ENCODE measurements at regions not wholly inside any gene's neighbourhood (a gene's known extent, or its start where the extent isn't known, plus 50 kb on each side); places are given as distances from the start of the nearest gene placed in this dataset.
"Not testable (repeated sequence)": the region's sequence is repeated elsewhere in the genome, so short reads cannot be mapped to it uniquely, and the experiment has no call there.

GRCh38 chr13:80939581-80939980 lies 598.7 kb upstream of the SPRY2 start:
- Mint-ChIP-seq H3K27me3 (no peaks in the 10 kb centered on the region), H3K36me3 (ENCODE audit: low read depth) (no peaks in the 10 kb centered on the region), H3K27ac (no peak overlapping the region), H3K4me1 (no peaks in the 10 kb centered on the region), H3K9me3 (peaks cover 11% of the 10 kb centered on the region), H3K4me3 (no peak overlapping the region)
- ATAC-seq (ENCODE audit: low read depth), result no peak
- TF ChIP-seq, protein P1, sequence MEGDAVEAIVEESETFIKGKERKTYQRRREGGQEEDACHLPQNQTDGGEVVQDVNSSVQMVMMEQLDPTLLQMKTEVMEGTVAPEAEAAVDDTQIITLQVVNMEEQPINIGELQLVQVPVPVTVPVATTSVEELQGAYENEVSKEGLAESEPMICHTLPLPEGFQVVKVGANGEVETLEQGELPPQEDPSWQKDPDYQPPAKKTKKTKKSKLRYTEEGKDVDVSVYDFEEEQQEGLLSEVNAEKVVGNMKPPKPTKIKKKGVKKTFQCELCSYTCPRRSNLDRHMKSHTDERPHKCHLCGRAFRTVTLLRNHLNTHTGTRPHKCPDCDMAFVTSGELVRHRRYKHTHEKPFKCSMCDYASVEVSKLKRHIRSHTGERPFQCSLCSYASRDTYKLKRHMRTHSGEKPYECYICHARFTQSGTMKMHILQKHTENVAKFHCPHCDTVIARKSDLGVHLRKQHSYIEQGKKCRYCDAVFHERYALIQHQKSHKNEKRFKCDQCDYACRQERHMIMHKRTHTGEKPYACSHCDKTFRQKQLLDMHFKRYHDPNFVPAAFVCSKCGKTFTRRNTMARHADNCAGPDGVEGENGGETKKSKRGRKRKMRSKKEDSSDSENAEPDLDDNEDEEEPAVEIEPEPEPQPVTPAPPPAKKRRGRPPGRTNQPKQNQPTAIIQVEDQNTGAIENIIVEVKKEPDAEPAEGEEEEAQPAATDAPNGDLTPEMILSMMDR (IDR thresholded peaks at IDR 0.05), result no peak
- intact Hi-C loops (cut with micrococcal nuclease), result no loop called here
- DNase-seq, result no peak
- CTCF ChIA-PET, result no interaction called here
- POLR2A ChIA-PET, result no interaction called here

DNA sequence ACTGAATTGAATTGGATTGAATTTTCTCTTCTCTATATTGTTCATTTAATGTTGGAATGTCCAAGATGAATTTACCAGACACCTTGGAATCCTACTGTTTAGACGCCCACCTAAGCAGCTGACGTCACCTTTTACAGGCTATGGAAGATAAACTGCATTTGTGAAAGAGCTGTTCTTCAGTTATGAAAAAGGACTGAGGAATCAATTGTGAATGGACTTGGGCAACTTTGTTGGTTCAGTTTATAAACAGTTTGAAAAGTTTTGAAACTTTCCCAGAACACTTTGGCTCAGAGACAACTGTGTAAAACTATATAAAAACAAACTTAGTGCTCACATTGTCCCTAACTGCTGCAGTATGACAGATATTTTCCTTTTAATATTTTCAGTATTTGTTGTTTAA lies 590.8 kb upstream of the SPRY2 start:
- Mint-ChIP-seq H3K27ac (no peak overlapping the region), H3K27me3 (no peaks in the 10 kb centered on the region), H3K4me3 (no peak overlapping the region), H3K9me3 (peaks cover 6% of the 10 kb centered on the region), H3K4me1 (no peaks in the 10 kb centered on the region), H3K36me3 (ENCODE audit: low read depth) (no peaks in the 10 kb centered on the region)
- ATAC-seq (ENCODE audit: low read depth) (no peak), DNase-seq (no peak)
- intact Hi-C loops (cut with micrococcal nuclease), result no loop called here
- CTCF ChIA-PET, result no interaction called here
- POLR2A ChIA-PET, result no interaction called here
- TF ChIP-seq, protein P1 (IDR thresholded peaks at IDR 0.05), result no peak

DNA sequence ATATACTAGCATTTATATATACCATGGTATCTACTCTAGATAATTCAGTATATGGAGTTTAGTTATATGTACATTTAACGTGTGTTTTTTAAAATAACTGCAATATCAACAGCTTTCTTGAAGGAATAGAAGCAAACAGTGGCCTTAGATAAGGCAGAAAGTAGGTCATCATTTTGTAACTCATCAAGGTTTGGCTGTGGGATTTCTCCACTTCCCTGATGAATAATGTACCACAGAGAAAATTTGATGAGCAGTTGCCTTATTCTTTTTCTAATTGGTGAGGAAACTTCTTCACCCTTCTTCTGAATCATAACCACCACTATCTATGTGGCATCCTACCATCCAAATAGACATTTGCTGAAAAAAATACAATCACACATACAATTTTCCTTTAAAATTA lies 590.2 kb upstream of the SPRY2 start:
- Mint-ChIP-seq H3K27ac (no peak overlapping the region), H3K9me3 (peaks cover 6% of the 10 kb centered on the region), H3K4me3 (no peak overlapping the region), H3K4me1 (no peaks in the 10 kb centered on the region), H3K27me3 (no peaks in the 10 kb centered on the region), H3K36me3 (ENCODE audit: low read depth) (no peaks in the 10 kb centered on the region)
- TF ChIP-seq, protein P1 (IDR thresholded peaks at IDR 0.05), result no peak
- ChIA-PET CTCF (no interaction called here), POLR2A (no interaction called here)
- intact Hi-C loops (cut with micrococcal nuclease), result no loop called here
- no peak for ATAC-seq (ENCODE audit: low read depth)
- DNase-seq, result no peak

GRCh38 chr13:80928241-80928640 lies 587.3 kb upstream of the SPRY2 start:
- Mint-ChIP-seq H3K4me1 (no peaks in the 10 kb centered on the region), H3K27me3 (no peaks in the 10 kb centered on the region), H3K4me3 (no peak overlapping the region), H3K27ac (no peak overlapping the region), H3K9me3 (peaks cover 5% of the 10 kb centered on the region), H3K36me3 (ENCODE audit: low read depth) (no peaks in the 10 kb centered on the region)
- TF ChIP-seq, protein P1 (IDR thresholded peaks at IDR 0.05), result no peak
- intact Hi-C loops (cut with micrococcal nuclease), result no loop called here
- DNase-seq (no peak), ATAC-seq (ENCODE audit: low read depth) (no peak)
- ChIA-PET CTCF (no interaction called here), POLR2A (no interaction called here)

- POLR2A ChIA-PET, H3K4me3 Mint-ChIP-seq, CTCF ChIA-PET: not testable (repeated sequence)
Measured at GRCh38 chr13:80926024-80926423, 585.1 kb upstream of the SPRY2 start.

DNA sequence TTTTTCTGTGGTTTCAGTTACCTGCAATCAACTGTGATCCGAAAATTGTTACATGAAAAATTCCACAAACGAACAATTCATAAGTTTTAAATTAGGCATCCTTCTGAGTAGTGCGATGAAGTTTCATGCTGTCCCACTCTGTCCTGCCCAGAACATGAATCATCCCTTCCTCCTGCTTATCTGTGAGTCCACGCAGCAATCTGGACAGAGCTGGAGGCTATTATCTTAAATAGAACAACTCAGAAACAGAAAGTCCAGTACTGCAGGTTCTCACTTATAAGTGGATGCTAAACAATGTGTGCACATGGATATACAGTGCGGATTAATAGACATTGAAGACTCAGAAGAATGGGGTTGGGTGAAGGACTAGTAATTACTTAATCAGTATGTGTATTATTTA lies 583.7 kb upstream of the SPRY2 start:
- CTCF ChIA-PET, result no interaction called here
- Mint-ChIP-seq H3K4me1 (no peaks in the 10 kb centered on the region), H3K36me3 (ENCODE audit: low read depth) (no peaks in the 10 kb centered on the region), H3K9me3 (no peaks in the 10 kb centered on the region), H3K27ac (no peak overlapping the region), H3K4me3 (no peak overlapping the region), H3K27me3 (no peaks in the 10 kb centered on the region)
- intact Hi-C loops (cut with micrococcal nuclease), result no loop called here
- POLR2A ChIA-PET, result no interaction called here
- TF ChIP-seq, protein P1 (IDR thresholded peaks at IDR 0.05), result no peak
- DNase-seq (no peak), ATAC-seq (ENCODE audit: low read depth) (no peak)

More at GRCh38 chr13:80926024-80926423, 585.1 kb upstream of the SPRY2 start:
- H3K27me3 Mint-ChIP-seq; DNase-seq; ATAC-seq (ENCODE audit: low read depth); H3K4me1 Mint-ChIP-seq; H3K27ac Mint-ChIP-seq; H3K36me3 Mint-ChIP-seq (ENCODE audit: low read depth); H3K9me3 Mint-ChIP-seq; intact Hi-C loops (cut with micrococcal nuclease): not testable (repeated sequence)
